SH-SY5Y (cell line): ENCODE measurements at regions not wholly inside any gene's neighbourhood (a gene's known extent, or its start where the extent isn't known, plus 50 kb on each side); places are given as distances from the start of the nearest gene placed in this dataset.

Experiments
- GATA2 ChIP-seq: IDR thresholded peaks from 2 replicates; pipeline ENCODE4 v1.6.1; 2011; ENCODE audit warnings: mild to moderate bottlenecking, low read depth, low read length
- GATA3 ChIP-seq: IDR thresholded peaks from 2 replicates; pipeline ENCODE4 v1.6.1; 2011; ENCODE audit warnings: low read depth, mild to moderate bottlenecking, low read length, moderate library complexity

- no peak for TF ChIP-seq GATA3
- no peak for TF ChIP-seq GATA2
Measured at GRCh38 chr10:106520698-106521097, 643.8 kb downstream of the SORCS1 start.
